ENCODE measurements at regions not wholly inside any gene's neighbourhood (a gene's known extent, or its start where the extent isn't known, plus 50 kb on each side); places are given as distances from the start of the nearest gene placed in this dataset.
"Not testable (repeated sequence)": the region's sequence is repeated elsewhere in the genome, so short reads cannot be mapped to it uniquely, and the experiment has no call there.

DNA sequence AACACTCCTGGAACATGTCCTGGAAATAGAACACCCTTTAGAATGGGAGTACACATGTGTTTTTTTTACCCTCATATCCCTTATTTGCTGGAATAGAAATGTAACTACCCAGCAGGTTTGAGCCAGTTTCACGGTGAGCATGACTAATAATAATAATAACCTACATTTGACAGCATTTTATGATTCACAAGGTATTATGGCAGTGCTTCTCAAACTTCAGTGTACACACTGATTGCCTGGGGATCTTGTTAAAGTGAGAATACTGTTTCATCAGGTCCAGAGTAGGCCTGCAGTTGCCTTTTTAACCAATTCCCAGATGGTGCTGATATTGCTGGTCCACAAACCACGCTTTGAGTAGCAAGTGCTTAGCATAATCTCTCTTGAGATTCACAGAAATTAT lies 63.9 kb downstream of the NFKBIZ start:
- ATAC-seq = peak; percentile 56 to 77

DNA sequence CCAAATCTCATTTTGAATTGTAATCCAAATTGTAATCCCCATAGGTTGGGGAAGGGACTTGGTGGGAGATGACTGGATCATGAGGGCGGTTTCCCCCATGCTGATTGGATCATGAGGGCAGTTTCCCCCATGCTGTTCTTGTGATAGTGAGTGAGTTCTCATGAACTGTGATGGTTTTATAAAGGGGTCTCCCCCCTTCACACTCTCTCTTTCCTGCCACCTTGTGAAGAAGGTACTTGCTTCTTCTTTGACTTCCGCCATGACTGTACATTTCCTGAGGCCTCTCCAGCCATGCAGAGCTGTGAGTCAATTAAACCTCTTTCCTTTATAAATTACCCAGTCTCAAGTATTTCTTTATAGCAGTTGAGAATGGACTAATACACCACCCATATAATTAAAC lies 68.4 kb downstream of the NFKBIZ start:
- ATAC-seq = not testable (repeated sequence)

- ATAC-seq = not testable (repeated sequence)
These were observed 72.9 kb downstream of the NFKBIZ start for GRCh38 chr3:101922151-101922725.

- ATAC-seq = not testable (repeated sequence)
These were observed 75.3 kb downstream of the NFKBIZ start for GRCh38 chr3:101924621-101925020.

DNA sequence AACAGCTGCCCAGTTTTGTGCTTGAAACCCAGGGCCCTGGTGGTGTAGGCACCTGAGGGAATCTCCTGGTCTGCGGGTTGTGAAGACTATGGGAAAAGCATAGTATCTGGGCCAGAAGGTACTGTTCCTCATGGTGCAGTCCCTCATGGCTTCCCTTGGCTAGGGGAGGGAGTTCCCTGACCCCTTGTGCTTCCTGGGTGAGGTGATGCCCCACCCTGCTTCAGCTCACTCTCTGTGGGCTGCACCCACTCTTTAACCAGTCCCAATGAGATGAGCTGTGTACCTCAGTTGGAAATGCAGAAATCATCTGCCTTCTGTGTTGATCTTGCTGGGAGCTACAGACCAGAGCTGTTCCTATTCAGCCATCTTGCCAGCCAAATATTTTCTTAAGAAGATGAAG lies 75.8 kb downstream of the NFKBIZ start:
- ATAC-seq = not testable (repeated sequence)

DNA sequence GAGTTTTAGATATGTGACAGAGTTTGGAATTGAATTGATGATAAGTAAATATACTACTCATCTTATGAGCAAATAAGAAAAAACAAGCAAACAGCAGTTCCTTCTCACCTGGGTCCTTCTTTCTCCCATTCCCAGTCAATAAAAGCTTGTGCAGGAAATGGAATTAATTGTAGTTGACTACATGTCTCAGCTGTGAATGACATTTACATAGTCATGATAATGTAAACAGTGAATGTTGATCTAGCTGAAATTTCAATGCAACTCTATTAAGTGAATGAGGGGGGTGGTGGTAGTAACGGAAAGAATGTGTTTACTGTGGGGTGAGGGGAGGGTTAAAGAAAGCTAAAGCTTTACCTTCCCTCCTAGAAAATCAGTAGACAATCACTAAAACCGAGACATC lies 76.2 kb downstream of the NFKBIZ start:
- ATAC-seq = no peak

DNA sequence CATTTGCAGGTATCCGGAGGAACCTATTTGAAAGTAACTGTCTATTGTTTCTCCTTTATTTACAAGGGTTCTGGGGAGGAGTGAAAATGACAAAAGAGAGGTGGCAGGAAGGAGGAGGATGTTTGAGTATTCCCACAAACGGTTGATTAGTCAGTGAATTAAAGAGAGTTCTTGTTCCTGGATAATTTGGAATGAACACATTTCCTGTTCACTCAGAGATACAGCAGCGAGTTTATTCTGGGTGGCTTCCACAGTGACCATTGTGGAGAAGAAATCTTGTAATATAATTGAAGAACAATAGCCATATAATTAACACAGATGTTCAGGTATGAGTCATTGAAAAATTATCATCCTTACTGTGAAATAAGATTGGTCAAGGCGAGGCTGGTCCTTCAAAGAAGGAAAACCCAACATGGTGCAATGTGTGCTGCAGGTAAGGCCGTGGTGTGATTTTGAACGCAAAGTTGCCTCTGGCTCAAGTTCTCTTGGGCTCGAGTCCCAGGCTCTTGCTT lies 77.3 kb downstream of the NFKBIZ start:
- ATAC-seq = no peak

GRCh38 chr3:101928890-101929289 lies 79.6 kb downstream of the NFKBIZ start:
- no peak for ATAC-seq

- no peak for ATAC-seq
These were observed 81.8 kb downstream of the NFKBIZ start for GRCh38 chr3:101931081-101931480.

DNA sequence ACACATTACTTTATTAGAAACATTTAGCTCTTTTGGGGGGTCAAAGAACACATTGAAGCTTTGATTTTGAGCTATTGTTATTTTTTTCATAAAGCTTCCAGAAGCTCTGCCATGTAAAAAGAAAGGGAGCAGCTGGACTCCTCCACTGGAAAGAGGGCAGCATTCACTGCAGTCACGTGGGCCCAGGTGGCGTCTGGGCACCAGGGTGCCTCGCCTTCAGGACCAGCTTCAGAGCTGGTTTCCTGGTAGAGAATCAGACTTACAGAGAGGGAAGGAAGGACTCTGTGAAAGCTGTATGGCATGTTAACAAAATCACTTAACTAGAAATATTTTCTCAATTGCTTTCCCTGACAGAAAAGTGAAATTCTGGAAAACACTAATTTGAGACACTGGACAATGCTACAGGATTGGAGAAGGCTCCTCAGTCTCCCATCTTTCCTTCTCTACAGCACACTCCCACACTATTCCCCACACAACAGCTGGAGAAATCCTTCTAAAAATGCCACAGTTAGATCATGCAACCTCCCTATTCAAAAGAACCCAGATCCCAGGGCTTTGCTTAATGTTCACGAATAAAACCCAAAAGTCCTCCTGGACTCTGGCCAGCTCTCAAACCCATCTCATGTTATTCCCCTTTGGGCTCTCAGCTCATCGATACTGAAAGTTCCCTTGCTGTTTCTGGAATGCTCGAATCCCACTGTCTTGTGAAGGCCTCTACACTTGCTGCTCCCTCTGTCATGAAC lies 83.2 kb downstream of the NFKBIZ start:
- no peak for ATAC-seq

GRCh38 chr3:101936419-101937356 lies 87.4 kb downstream of the NFKBIZ start:
- peak; percentile 93 to 96 for ATAC-seq

DNA sequence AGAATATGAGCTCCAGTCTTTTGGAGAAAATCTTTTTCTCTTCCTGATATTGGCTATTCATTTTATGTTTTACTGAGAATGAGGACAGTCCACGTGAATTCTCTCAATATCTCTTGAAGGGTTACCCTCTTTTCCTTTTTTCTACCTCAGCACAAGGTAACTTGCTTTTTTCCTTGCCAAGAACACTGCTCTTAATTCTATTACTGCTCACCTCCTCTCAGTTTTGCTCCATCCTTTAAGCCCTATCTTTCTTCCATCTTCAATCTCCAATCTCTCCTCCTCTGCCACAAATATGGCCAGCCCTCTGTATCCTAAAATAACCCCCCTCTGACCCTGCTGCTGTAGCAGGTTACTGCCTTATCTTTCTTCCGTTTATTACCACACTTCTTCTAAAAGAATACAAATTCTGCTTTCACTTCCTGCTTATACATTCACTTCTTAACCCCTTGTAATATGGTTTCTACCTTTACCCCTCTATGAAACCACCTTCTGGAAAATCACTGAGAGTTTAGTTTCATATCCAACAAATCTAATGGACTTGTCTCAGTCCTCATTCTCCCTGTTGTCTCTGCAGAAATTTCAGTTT lies 89.0 kb downstream of the NFKBIZ start:
- no peak for ATAC-seq

DNA sequence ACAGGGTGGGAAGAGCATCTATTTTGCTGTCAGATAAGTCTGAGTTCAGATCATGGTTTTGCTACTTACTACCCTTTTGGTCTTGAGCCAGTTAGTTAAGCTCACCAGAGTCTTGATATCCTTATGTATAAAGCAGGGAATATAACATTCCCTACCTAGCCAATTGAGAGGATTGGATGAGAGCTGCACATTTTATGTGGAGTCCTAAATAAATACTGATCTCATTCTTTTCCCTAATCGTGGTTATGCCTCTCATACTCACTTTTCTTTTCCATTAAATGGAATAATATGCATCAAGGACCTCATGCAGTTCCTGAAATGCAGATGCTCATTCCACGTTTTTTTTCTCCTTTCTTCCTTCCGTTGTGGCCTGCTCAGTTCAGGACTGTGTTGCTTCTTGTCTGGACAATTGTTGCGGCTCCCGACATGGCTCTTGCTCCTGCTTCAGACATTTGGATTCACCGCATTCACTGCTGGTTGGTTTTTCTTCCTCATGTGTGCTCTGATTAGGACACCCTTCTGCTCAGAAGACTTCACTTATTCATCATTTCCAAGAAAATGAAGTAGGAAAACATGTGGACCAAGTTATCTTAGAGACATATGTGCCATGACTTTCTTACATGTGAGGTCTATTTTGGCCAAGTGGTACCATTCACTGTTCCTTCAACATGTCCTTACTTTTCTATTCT lies 90.2 kb downstream of the NFKBIZ start:
- no peak for ATAC-seq

- no peak for ATAC-seq
These were observed 91.4 kb downstream of the NFKBIZ start for GRCh38 chr3:101940521-101941317.

- no peak for ATAC-seq
These were observed 92.2 kb downstream of the NFKBIZ start for GRCh38 chr3:101941318-101942040.

GRCh38 chr3:101942356-101942755 lies 93.0 kb downstream of the NFKBIZ start:
- ATAC-seq = no peak

DNA sequence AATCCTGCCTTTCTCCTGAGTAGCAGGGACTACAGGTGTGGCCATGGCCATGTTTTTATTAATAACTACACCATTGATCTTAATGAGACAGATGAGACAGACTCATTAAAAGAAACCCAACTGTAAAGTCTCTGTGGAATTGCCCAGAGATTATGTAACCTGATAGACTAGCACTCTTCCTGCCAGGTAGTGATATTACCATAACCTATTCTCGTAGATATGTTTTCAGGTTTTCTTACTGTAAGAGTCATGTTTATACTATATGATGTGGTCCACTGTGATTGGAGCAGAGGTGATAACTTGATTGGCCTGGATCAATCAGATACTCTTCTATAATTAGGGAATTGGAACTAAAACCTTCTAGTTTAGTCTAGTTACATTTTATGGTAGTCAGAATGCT lies 93.7 kb downstream of the NFKBIZ start:
- peak; percentile 80 to 81 for ATAC-seq

GRCh38 chr3:101944308-101944707 lies 95.0 kb downstream of the NFKBIZ start:
- ATAC-seq = no peak

DNA sequence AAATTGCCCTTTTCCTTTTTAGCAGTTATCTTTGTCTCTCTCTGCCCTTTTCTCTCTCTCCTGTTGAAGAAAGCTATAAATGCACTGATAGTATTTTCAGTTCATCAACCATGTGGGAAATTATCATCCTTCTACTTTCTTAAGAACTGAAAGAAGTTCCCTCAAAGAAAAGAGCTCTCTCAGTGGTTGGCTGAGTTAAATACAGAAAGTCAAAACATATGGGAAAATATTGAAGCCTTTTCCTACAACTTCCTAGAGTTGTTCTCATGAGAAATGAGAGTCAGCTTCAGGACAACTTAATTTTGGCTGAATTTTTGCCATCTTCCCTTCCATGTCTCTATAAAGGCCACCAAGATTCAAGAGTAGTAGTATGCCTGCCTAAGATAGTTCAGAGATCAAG lies 96.7 kb downstream of the NFKBIZ start:
- no peak for ATAC-seq

GRCh38 chr3:101946906-101947305 lies 97.6 kb downstream of the NFKBIZ start:
- no peak for ATAC-seq

DNA sequence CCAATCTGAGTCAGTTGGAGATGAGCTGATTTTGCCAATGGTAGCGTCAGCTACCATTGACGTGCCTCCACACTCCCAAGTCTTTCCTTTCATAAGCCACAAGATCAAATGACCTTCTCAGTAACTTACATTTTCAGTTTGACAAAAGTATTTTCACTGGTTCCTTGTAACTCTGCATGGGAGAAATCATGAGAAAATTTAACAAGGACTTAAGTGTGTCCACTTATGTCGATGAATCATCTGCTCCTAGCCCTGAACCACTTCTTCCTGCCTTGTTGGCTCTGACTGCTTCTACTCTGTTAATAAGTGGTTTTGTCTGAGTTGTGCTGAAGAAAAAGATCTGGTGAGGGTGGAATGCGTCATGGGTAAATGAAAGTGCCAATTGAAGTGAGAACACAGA lies 101.2 kb downstream of the NFKBIZ start:
- ATAC-seq = peak; percentile 89 to 92
